ENCODE measurements at regions not wholly inside any gene's neighbourhood (a gene's known extent, or its start where the extent isn't known, plus 50 kb on each side); places are given as distances from the start of the nearest gene placed in this dataset.
A peak's percentile ranks its signal among the peaks of the same experiment; 100 is the strongest.

- H2AFZ ChIP-seq (ENCODE audit: insufficient read depth, low read length, poor library complexity) = no peak overlapping the region
- no peak overlapping the region for H3K4me2 ChIP-seq (ENCODE audit: low read length)
- H2BK12ac ChIP-seq (ENCODE audit: low read length) = no peak overlapping the region
- H4K91ac ChIP-seq (ENCODE audit: low read depth, low read length) = no peak overlapping the region
- H3K4me1 ChIP-seq (ENCODE audit: control insufficient read depth in 1 of 2, insufficient read depth in 2 of 2, low read length in 2 of 2) = no peaks in the 10 kb centered on the region
- H3K4me3 ChIP-seq (ENCODE audit: low read depth, low read length) = no peak overlapping the region
- no peak overlapping the region for H3K14ac ChIP-seq (ENCODE audit: low read length)
- no peak overlapping the region for H3K27ac ChIP-seq (ENCODE audit: low read depth, low read length)
- H4K8ac ChIP-seq (ENCODE audit: low read depth, low read length) = no peak overlapping the region
- no peaks in the 10 kb centered on the region for H3K79me1 ChIP-seq (ENCODE audit: low read length)
- H3K79me2 ChIP-seq (ENCODE audit: control insufficient read depth, insufficient read depth, low read length, poor library complexity) = no peaks in the 10 kb centered on the region
- no peaks in the 10 kb centered on the region for H3K36me3 ChIP-seq (ENCODE audit: control insufficient read depth in 1 of 2, insufficient read depth in 2 of 2, low read length in 2 of 2)
- no peak overlapping the region for H2AK5ac ChIP-seq (ENCODE audit: low read length)
- no peak overlapping the region for H3K23ac ChIP-seq (ENCODE audit: low read length)
- no CpG with 5 or more reads among the region's 3 CpGs for WGBS (ENCODE audit: extremely low coverage, insufficient coverage, insufficient read length)
- DNase-seq = no peak
- H2BK120ac ChIP-seq (ENCODE audit: insufficient read depth, low read length, poor library complexity) = no peak overlapping the region
- no peak overlapping the region for H2BK5ac ChIP-seq (ENCODE audit: low read depth, low read length, poor library complexity)
- H3K4ac ChIP-seq (ENCODE audit: low read depth, low read length) = no peak overlapping the region
- H3K9ac ChIP-seq (ENCODE audit: low read length) = no peak overlapping the region
- H3K18ac ChIP-seq (ENCODE audit: low read length) = no peak overlapping the region
- no peak overlapping the region for H4K12ac ChIP-seq (ENCODE audit: low read depth, low read length)
- no peaks in the 10 kb centered on the region for H3K9me3 ChIP-seq (ENCODE audit: insufficient read depth, low read depth, low read length)
- H3K27me3 ChIP-seq (ENCODE audit: insufficient read depth, low read length) = no peaks in the 10 kb centered on the region
Measured at GRCh38 chr2:41774011-41774605, 273.7 kb upstream of the PKDCC start.

GRCh38 chr2:41775366-41776025, 272.3 kb upstream of the PKDCC start:
- Histone ChIP-seq H3K4ac (ENCODE audit: low read depth, low read length) (no peak overlapping the region), H2AK5ac (ENCODE audit: low read length) (no peak overlapping the region), H3K14ac (ENCODE audit: low read length) (no peak overlapping the region), H2AFZ (ENCODE audit: insufficient read depth, low read length, poor library complexity) (no peak overlapping the region), H3K27me3 (ENCODE audit: insufficient read depth, low read length) (no peaks in the 10 kb centered on the region), H3K18ac (ENCODE audit: low read length) (no peak overlapping the region), H3K4me1 (ENCODE audit: control insufficient read depth in 1 of 2, insufficient read depth in 2 of 2, low read length in 2 of 2) (no peaks in the 10 kb centered on the region), H3K4me3 (ENCODE audit: low read depth, low read length) (no peak overlapping the region), H2BK120ac (ENCODE audit: insufficient read depth, low read length, poor library complexity) (no peak overlapping the region), H2BK5ac (ENCODE audit: low read depth, low read length, poor library complexity) (no peak overlapping the region), H4K12ac (ENCODE audit: low read depth, low read length) (no peak overlapping the region), H4K8ac (ENCODE audit: low read depth, low read length) (no peak overlapping the region), H3K4me2 (ENCODE audit: low read length) (no peak overlapping the region), H3K9me3 (ENCODE audit: insufficient read depth, low read depth, low read length) (no peaks in the 10 kb centered on the region), H3K27ac (ENCODE audit: low read depth, low read length) (no peak overlapping the region), H2BK12ac (ENCODE audit: low read length) (no peak overlapping the region), H3K9ac (ENCODE audit: low read length) (no peak overlapping the region), H3K79me2 (ENCODE audit: control insufficient read depth, insufficient read depth, low read length, poor library complexity) (no peaks in the 10 kb centered on the region), H3K23ac (ENCODE audit: low read length) (no peak overlapping the region), H3K36me3 (ENCODE audit: control insufficient read depth in 1 of 2, insufficient read depth in 2 of 2, low read length in 2 of 2) (no peaks in the 10 kb centered on the region), H3K79me1 (ENCODE audit: low read length) (no peaks in the 10 kb centered on the region), H4K91ac (ENCODE audit: low read depth, low read length) (no peak overlapping the region)
- no peak for DNase-seq
- WGBS (ENCODE audit: extremely low coverage, insufficient coverage, insufficient read length) = no CpG with 5 or more reads among the region's 4 CpGs

GRCh38 chr2:41779888-41780287, 267.9 kb upstream of the PKDCC start:
- WGBS (ENCODE audit: extremely low coverage, insufficient coverage, insufficient read length) = no CpG with 5 or more reads among the region's 3 CpGs
- H3K4me3 ChIP-seq (ENCODE audit: low read depth, low read length) = no peak overlapping the region
- H3K27ac ChIP-seq (ENCODE audit: low read depth, low read length) = no peak overlapping the region
- H3K9me3 ChIP-seq (ENCODE audit: insufficient read depth, low read depth, low read length) = no peaks in the 10 kb centered on the region
- no peaks in the 10 kb centered on the region for H3K36me3 ChIP-seq (ENCODE audit: control insufficient read depth in 1 of 2, insufficient read depth in 2 of 2, low read length in 2 of 2)
- H3K9ac ChIP-seq (ENCODE audit: low read length) = no peak overlapping the region
- H3K27me3 ChIP-seq (ENCODE audit: insufficient read depth, low read length) = no peaks in the 10 kb centered on the region
- H2AK5ac ChIP-seq (ENCODE audit: low read length) = no peak overlapping the region
- no peaks in the 10 kb centered on the region for H3K79me2 ChIP-seq (ENCODE audit: control insufficient read depth, insufficient read depth, low read length, poor library complexity)
- H2BK12ac ChIP-seq (ENCODE audit: low read length) = no peak overlapping the region
- H4K8ac ChIP-seq (ENCODE audit: low read depth, low read length) = no peak overlapping the region
- no peak overlapping the region for H2BK5ac ChIP-seq (ENCODE audit: low read depth, low read length, poor library complexity)
- H4K12ac ChIP-seq (ENCODE audit: low read depth, low read length) = no peak overlapping the region
- H3K14ac ChIP-seq (ENCODE audit: low read length) = no peak overlapping the region
- H3K4me1 ChIP-seq (ENCODE audit: control insufficient read depth in 1 of 2, insufficient read depth in 2 of 2, low read length in 2 of 2) = no peaks in the 10 kb centered on the region
- no peak overlapping the region for H2AFZ ChIP-seq (ENCODE audit: insufficient read depth, low read length, poor library complexity)
- H3K4ac ChIP-seq (ENCODE audit: low read depth, low read length) = no peak overlapping the region
- H4K91ac ChIP-seq (ENCODE audit: low read depth, low read length) = no peak overlapping the region
- H3K18ac ChIP-seq (ENCODE audit: low read length) = no peak overlapping the region
- H2BK120ac ChIP-seq (ENCODE audit: insufficient read depth, low read length, poor library complexity) = no peak overlapping the region
- no peaks in the 10 kb centered on the region for H3K79me1 ChIP-seq (ENCODE audit: low read length)
- no peak overlapping the region for H3K23ac ChIP-seq (ENCODE audit: low read length)
- H3K4me2 ChIP-seq (ENCODE audit: low read length) = no peak overlapping the region
- no peak for DNase-seq

- DNase-seq = peak; percentile 33 to 75
- no peaks in the 10 kb centered on the region for H3K27me3 ChIP-seq (ENCODE audit: insufficient read depth, low read length)
- no peaks in the 10 kb centered on the region for H3K79me2 ChIP-seq (ENCODE audit: control insufficient read depth, insufficient read depth, low read length, poor library complexity)
- H3K79me1 ChIP-seq (ENCODE audit: low read length) = no peaks in the 10 kb centered on the region
- H3K23ac ChIP-seq (ENCODE audit: low read length) = no peak overlapping the region
- H3K4me2 ChIP-seq (ENCODE audit: low read length) = no peak overlapping the region
- no peaks in the 10 kb centered on the region for H3K9me3 ChIP-seq (ENCODE audit: insufficient read depth, low read depth, low read length)
- no peak overlapping the region for H3K14ac ChIP-seq (ENCODE audit: low read length)
- H3K27ac ChIP-seq (ENCODE audit: low read depth, low read length) = no peak overlapping the region
- H3K36me3 ChIP-seq (ENCODE audit: control insufficient read depth in 1 of 2, insufficient read depth in 2 of 2, low read length in 2 of 2) = no peaks in the 10 kb centered on the region
- no peak overlapping the region for H2AK5ac ChIP-seq (ENCODE audit: low read length)
- no peak overlapping the region for H3K4me3 ChIP-seq (ENCODE audit: low read depth, low read length)
- H3K9ac ChIP-seq (ENCODE audit: low read length) = no peak overlapping the region
- no peak overlapping the region for H2BK120ac ChIP-seq (ENCODE audit: insufficient read depth, low read length, poor library complexity)
- H4K91ac ChIP-seq (ENCODE audit: low read depth, low read length) = no peak overlapping the region
- no peak overlapping the region for H2BK5ac ChIP-seq (ENCODE audit: low read depth, low read length, poor library complexity)
- no peak overlapping the region for H3K18ac ChIP-seq (ENCODE audit: low read length)
- no peak overlapping the region for H2BK12ac ChIP-seq (ENCODE audit: low read length)
- no peak overlapping the region for H4K8ac ChIP-seq (ENCODE audit: low read depth, low read length)
- H3K4ac ChIP-seq (ENCODE audit: low read depth, low read length) = no peak overlapping the region
- no peaks in the 10 kb centered on the region for H3K4me1 ChIP-seq (ENCODE audit: control insufficient read depth in 1 of 2, insufficient read depth in 2 of 2, low read length in 2 of 2)
- no CpG with 5 or more reads among the region's 6 CpGs for WGBS (ENCODE audit: extremely low coverage, insufficient coverage, insufficient read length)
- H2AFZ ChIP-seq (ENCODE audit: insufficient read depth, low read length, poor library complexity) = no peak overlapping the region
- H4K12ac ChIP-seq (ENCODE audit: low read depth, low read length) = no peak overlapping the region
Measured at GRCh38 chr2:41782306-41783158, 265.3 kb upstream of the PKDCC start.

Data from trophoblast cell (in vitro differentiated cells and primary cell).